RWPE1 (cell line): ENCODE measurements at regions not wholly inside any gene's neighbourhood (a gene's known extent, or its start where the extent isn't known, plus 50 kb on each side); places are given as distances from the start of the nearest gene placed in this dataset.

Experiments used
- CTCF ChIA-PET: fragments of 350-600 bp; sonication (Branson Sonifier 250); formaldehyde crosslinking; extraction: SDS; loops from one replicate; lab custom pipeline; 2021; lab: Yijun Ruan, JAX
- POLR2A ChIA-PET: fragments of 400-600 bp; formaldehyde crosslinking; extraction: SDS; loops from one replicate; lab custom pipeline; 2020; ENCODE audit warnings: antibody characterized with exemption; ENCODE audit not compliant: low non-redundant PET; lab: Yijun Ruan, JAX
- DNase-seq: peaks from one replicate; pipeline ENCODE4 v3.0.0; 2012; ENCODE audit warnings: low spot score
- H3K27ac ChIP-seq: fragments of 450-650 bp; 2 replicates; pipeline ENCODE4 v1.5.1; 2017
- TF ChIP-seq, protein P1 (sequence below): fragments of 450-650 bp; conservative IDR thresholded peaks from 2 replicates; pipeline ENCODE4 v1.5.1; 2017; ENCODE audit warnings: low read depth, mild to moderate bottlenecking

DNA sequence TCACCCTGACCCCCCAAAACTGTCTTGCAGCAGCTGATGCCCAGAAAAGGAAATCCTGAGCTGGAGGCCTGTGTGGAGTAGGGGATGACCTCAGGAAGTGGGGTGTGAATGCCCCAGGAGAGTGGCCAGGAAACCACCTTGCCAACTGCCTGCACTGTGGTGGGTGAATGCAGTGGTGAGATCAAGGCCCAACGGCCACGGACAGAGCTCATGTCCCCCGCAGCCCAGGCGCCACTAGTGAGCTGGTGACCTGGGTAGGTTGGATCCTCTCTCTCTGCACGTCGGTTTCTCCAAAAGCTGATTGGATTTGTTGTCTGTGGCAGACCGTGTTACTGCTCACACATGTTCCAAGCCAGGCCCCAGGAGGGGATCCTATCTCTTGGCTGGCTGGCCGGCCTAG is 448.9 kb downstream of the TCERG1L start:
- ChIA-PET CTCF (no interaction called here), POLR2A (no interaction called here)
- DNase-seq: no peak
- no peak overlapping the region for H3K27ac ChIP-seq
- TF ChIP-seq, protein P1, sequence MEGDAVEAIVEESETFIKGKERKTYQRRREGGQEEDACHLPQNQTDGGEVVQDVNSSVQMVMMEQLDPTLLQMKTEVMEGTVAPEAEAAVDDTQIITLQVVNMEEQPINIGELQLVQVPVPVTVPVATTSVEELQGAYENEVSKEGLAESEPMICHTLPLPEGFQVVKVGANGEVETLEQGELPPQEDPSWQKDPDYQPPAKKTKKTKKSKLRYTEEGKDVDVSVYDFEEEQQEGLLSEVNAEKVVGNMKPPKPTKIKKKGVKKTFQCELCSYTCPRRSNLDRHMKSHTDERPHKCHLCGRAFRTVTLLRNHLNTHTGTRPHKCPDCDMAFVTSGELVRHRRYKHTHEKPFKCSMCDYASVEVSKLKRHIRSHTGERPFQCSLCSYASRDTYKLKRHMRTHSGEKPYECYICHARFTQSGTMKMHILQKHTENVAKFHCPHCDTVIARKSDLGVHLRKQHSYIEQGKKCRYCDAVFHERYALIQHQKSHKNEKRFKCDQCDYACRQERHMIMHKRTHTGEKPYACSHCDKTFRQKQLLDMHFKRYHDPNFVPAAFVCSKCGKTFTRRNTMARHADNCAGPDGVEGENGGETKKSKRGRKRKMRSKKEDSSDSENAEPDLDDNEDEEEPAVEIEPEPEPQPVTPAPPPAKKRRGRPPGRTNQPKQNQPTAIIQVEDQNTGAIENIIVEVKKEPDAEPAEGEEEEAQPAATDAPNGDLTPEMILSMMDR: no peak

DNA sequence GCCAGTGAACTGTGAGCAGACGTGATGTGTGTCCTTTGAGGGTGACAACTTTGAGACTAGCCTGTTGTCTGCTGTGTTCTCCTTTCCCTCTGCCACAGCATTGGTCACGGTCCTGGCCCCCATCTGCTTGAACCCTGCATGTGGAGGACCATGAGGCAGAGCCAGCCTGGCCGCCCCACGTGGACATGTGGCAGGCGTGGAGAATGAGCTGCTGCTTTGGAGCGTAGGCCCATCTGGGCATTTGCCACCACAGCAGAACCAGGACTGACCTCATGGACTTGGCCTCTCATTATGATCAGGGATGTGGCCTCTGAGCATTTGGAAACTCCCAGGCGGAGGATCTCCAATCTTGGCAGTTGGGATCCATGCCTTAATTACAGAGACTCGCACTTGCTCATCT is 448.5 kb downstream of the TCERG1L start:
- POLR2A ChIA-PET: no interaction called here
- CTCF ChIA-PET: no interaction called here
- H3K27ac ChIP-seq: no peak overlapping the region
- TF ChIP-seq, protein P1: no peak
- DNase-seq: no peak

DNA sequence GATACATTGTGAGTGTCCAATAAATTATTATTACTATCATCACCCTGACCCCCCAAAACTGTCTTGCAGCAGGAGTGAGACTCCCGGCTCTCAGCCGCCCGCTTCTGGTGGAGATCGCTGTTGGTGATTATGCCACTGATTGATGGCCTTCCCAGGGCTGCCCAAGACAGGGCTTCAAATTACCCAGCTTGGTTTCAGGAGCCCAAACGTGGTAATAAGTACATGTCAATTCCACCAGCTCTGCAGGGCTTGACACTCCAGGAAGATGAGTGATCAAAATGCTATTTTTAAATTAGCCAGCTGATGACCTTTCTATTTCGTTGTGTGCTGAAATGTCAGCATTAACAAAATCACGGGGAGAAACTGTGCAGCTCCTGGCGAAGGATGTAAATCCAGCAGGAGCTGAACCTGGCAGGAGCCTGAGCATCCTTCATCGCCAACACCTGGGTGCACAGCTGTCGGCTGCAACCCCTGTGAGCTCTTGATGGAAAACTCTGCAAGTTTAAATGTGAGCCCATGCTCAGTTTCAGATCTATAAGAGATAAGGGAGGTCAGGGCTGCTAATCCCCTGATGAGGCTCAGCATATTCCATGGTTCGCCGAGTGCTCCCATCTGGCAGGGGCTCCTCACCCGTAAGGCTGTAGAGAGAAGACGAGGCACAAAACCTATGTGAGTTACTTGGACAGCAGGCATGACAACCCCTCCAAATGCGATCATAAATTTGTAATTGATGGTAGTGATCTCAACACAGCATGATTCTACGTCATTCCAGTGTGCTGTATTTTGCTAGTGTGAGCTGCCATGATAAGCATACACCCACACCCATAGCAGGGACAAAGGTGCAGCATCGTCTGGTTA is 446.3 kb downstream of the TCERG1L start:
- TF ChIP-seq, protein P1: no peak
- no peak overlapping the region for H3K27ac ChIP-seq
- ChIA-PET POLR2A (no interaction called here), CTCF (interaction anchor here (0.5 to 0.7 kb wide), 2 partner anchors 119 to 455 kb away, joined by 3 to 4 read pairs; no protein-coding TSS in a partner anchor)
- DNase-seq: no peak

DNA sequence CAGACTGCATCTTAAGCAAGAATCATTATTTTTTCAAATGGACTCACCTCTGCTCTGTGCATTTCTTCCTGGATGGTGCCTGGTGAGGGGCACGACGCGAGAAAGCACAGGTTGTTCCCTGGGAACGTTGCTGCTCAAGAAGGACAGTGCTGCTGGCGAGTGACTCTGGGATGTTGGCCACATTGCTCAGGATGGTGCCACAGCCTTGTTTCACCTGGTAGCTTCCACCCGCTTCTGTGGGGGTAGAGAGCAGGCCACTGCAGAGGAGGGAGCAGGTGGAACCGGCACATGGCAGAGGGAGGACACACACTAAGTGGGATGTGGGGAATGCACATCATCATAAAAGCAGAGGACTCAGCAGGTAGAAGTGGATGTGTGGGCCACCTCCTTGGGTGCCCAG is 444.7 kb downstream of the TCERG1L start:
- TF ChIP-seq, protein P1: no peak
- no peak for DNase-seq
- POLR2A ChIA-PET: no interaction called here
- no peak overlapping the region for H3K27ac ChIP-seq
- CTCF ChIA-PET: no interaction called here

DNA sequence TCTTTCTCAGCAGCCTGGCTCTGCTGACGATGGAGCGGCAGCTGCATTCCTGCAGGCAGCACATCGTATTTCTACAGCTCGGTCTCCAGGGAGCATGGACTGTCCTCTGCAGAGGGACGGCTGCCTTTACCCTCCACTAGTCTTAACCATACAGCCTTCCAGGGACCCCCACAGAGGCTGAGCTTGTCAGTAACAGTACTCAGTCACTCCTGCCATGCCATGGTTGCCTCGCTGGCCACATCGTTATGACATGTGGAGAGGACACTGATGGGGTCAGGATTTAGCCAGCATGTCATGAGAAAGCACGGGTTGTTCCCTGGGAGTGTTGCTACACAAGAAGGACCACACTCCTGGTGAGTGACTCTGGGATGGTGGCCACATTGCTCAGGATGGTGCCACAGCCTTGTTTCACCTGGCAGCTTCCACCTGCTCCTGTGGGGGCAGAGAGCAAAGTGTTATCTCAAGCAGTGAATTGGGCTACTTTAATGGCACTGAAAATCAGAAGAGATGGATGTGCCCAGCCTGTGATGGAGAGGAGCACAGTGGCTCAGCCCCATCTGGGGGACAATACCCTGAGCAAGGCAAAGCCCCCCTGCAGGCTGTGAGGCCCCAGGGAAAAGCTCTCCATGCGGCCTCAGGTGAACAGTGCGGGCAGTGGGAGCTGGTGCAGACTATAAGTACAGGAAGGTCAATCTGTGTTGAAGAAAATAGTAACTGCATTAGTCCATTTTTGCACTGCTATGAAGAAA is 443.9 kb downstream of the TCERG1L start:
- CTCF ChIA-PET: interaction anchor here (0.7 kb wide), 1 partner anchor 1564 kb away, joined by 3 read pairs; no protein-coding TSS in a partner anchor
- TF ChIP-seq, protein P1: no peak
- POLR2A ChIA-PET: no interaction called here
- no peak for DNase-seq
- no peak overlapping the region for H3K27ac ChIP-seq

DNA sequence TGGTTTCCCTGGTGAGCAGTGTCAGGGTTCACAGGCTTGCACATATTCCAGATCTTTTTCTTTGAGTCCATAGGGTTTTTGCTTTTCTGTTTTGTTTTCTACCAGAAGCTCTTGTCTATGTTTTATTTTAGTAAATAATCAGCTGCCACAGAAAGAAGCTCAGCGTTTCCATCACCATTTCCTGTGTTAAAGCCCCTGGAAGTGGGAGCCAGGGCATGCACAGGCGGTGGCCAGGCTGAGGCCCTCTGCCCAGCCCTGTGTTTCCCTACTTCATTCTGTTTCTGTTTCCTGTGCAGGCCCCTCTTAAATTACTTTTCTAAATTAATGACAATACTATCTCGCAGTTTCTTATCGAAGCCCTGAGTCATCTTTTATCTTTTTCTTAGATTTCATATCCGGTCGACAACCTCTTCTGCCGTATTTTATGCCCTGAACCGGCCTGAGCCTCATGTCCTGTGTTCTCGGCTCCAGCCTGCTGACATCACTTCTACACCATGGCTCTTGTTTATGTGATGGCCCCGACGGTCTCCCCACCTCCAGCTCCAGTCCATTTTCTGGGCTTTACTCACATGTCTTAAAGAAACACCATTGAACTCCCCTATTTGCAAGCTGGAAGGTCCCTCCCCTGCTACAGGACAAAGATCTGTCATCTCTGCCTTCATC is 442.2 kb downstream of the TCERG1L start:
- ChIA-PET POLR2A (no interaction called here), CTCF (interaction anchor here (0.6 kb wide), 1 partner anchor 1005 kb away, joined by 3 read pairs; no protein-coding TSS in a partner anchor)
- H3K27ac ChIP-seq: no peak overlapping the region
- no peak for DNase-seq
- TF ChIP-seq, protein P1: no peak
